ENCODE measurements at regions not wholly inside any gene's neighbourhood (a gene's known extent, or its start where the extent isn't known, plus 50 kb on each side); places are given as distances from the start of the nearest gene placed in this dataset.

GRCh38 chr18:27665264-27665799, 480.2 kb upstream of the CHST9 start (continued):
- no peak for TF ChIP-seq MAX (IDR thresholded peaks at IDR 0.05)
- TF ChIP-seq FOSL1 (IDR thresholded peaks at IDR 0.05; ENCODE audit: low read depth) = no peak
- TF ChIP-seq ATF3 (IDR thresholded peaks at IDR 0.05) = no peak
- no peak for TF ChIP-seq ELF1 (IDR thresholded peaks at IDR 0.05; ENCODE audit: borderline replicate concordance, low read depth)
- no peak for TF ChIP-seq REST (IDR thresholded peaks at IDR 0.05; ENCODE audit: low read depth)

- POLR2A ChIA-PET = no interaction called here
- RAD21 ChIA-PET (ENCODE audit: low non-redundant PET in 1 of 2, low total read pairs in 2 of 2, uncharacterized antibody in 2 of 2, unreplicated experiment in 2 of 2) = no interaction called here
- TF ChIP-seq ELF1 (IDR thresholded peaks at IDR 0.05; ENCODE audit: borderline replicate concordance, low read depth) (no peak), REST (IDR thresholded peaks at IDR 0.05; ENCODE audit: low read depth) (no peak), SRF (IDR thresholded peaks at IDR 0.05; ENCODE audit: low read depth) (no peak), EGR1 (IDR thresholded peaks at IDR 0.05; ENCODE audit: low read depth) (no peak), ATF3 (IDR thresholded peaks at IDR 0.05) (no peak), EZH2phosphoT487 (IDR thresholded peaks at IDR 0.05; ENCODE audit: borderline replicate concordance) (no peak), SIN3A (IDR thresholded peaks at IDR 0.05; ENCODE audit: low read depth) (no peak), TCF7L2 (IDR thresholded peaks at IDR 0.05; ENCODE audit: borderline replicate concordance, extremely low read depth, insufficient read depth, insufficient read length) (no peak), POLR2A (IDR thresholded peaks at IDR 0.05; ENCODE audit: borderline replicate concordance, extremely low read depth, insufficient read depth, insufficient read length) (no peak), JUND (IDR thresholded peaks at IDR 0.05) (no peak), MAX (IDR thresholded peaks at IDR 0.05) (no peak), CBX3 (IDR thresholded peaks at IDR 0.05; ENCODE audit: low read depth) (no peak), ZNF274 (IDR thresholded peaks at IDR 0.05; ENCODE audit: low read depth, low read length) (no peak), ZFX (IDR thresholded peaks at IDR 0.05) (no peak)
- intact Hi-C loops (cut with micrococcal nuclease) = no loop called here
- Histone ChIP-seq H3K79me2 (ENCODE audit: insufficient read depth, low read length) (no peaks in the 10 kb centered on the region), H3K4me3 (replicated peaks in 1 of 2; ENCODE audit: low read depth in 1 of 2, low read length in 2 of 2) (no peak overlapping the region), H3K27ac (ENCODE audit: low read depth, low read length) (no peak overlapping the region), H3K4me1 (ENCODE audit: control insufficient read depth in 1 of 2, insufficient read depth in 2 of 2, low read length in 2 of 2) (no peaks in the 10 kb centered on the region), H3K9me2 (ENCODE audit: insufficient read depth) (no peaks in the 10 kb centered on the region), H3K27me3 (ENCODE audit: insufficient read depth, low read length) (no peaks in the 10 kb centered on the region), H3K9ac (ENCODE audit: low read length) (no peak overlapping the region), H4K20me1 (ENCODE audit: insufficient read depth) (no peaks in the 10 kb centered on the region), H3K4me2 (ENCODE audit: low read length) (no peak overlapping the region), H3K9me3 (ENCODE audit: control insufficient read depth in 1 of 2, insufficient read depth in 1 of 2, low read depth in 1 of 2, low read length in 2 of 2) (0 out of 4 replicates have a peak, but pooled peaks cover 0 to 2% of the 10 kb centered on the region in 2 experiments), H2AFZ (ENCODE audit: low read depth, low read length, poor library complexity, severe bottlenecking) (no peak overlapping the region), H3K36me3 (ENCODE audit: control insufficient read depth in 1 of 2, insufficient read depth in 2 of 2, low read length in 2 of 2) (no peaks in the 10 kb centered on the region)
- CTCF ChIA-PET = no interaction called here
- no peak for ATAC-seq
- DNase-seq (ENCODE audit: low read depth, low spot score) = no peak
- BruUV-seq (replicated peaks) = no TSS peak
Observed at GRCh38 chr18:27662949-27663348, 477.8 kb upstream of the CHST9 start.

Measured in HCT116 (cell line).